ENCODE measurements at regions not wholly inside any gene's neighbourhood (a gene's known extent, or its start where the extent isn't known, plus 50 kb on each side); places are given as distances from the start of the nearest gene placed in this dataset.

- Histone ChIP-seq H3K4me1 (no peaks in the 10 kb centered on the region), H3K36me3 (no peaks in the 10 kb centered on the region), H3K9me3 (no peaks in the 10 kb centered on the region), H3K27me3 (no peaks in the 10 kb centered on the region), H3K4me3 (no peak overlapping the region), H3K27ac (no peak overlapping the region)
- no peak for TF ChIP-seq CTCF (IDR thresholded peaks at IDR 0.05)
- no peak for DNase-seq
- intact Hi-C loops (cut with DNase I; ENCODE audit: low total_unique reads), result no loop called here
These were observed 610.7 kb downstream of the TMEM114 start for GRCh38 chr16:7979448-7980132.

- TF ChIP-seq CTCF (IDR thresholded peaks at IDR 0.05), result no peak
- H3K36me3 ChIP-seq, result no peaks in the 10 kb centered on the region
- H3K4me1 ChIP-seq, result no peaks in the 10 kb centered on the region
- no peak overlapping the region for H3K4me3 ChIP-seq
- H3K27me3 ChIP-seq, result no peaks in the 10 kb centered on the region
- DNase-seq, result no peak
- no peak overlapping the region for H3K27ac ChIP-seq
- no peaks in the 10 kb centered on the region for H3K9me3 ChIP-seq
- intact Hi-C loops (cut with DNase I; ENCODE audit: low total_unique reads), result no loop called here
These were observed 613.7 kb downstream of the TMEM114 start for GRCh38 chr16:7976563-7976962.

GRCh38 chr16:7976125-7976524, 614.2 kb downstream of the TMEM114 start:
- Histone ChIP-seq H3K4me1 (no peaks in the 10 kb centered on the region), H3K36me3 (no peaks in the 10 kb centered on the region), H3K27me3 (no peaks in the 10 kb centered on the region), H3K4me3 (no peak overlapping the region), H3K9me3 (no peaks in the 10 kb centered on the region), H3K27ac (no peak overlapping the region)
- no peak for DNase-seq
- intact Hi-C loops (cut with DNase I; ENCODE audit: low total_unique reads), result no loop called here
- TF ChIP-seq CTCF (IDR thresholded peaks at IDR 0.05), result no peak

- intact Hi-C loops (cut with DNase I; ENCODE audit: low total_unique reads), result no loop called here
- Histone ChIP-seq H3K27ac (no peak overlapping the region), H3K9me3 (no peaks in the 10 kb centered on the region), H3K36me3 (no peaks in the 10 kb centered on the region), H3K27me3 (no peaks in the 10 kb centered on the region), H3K4me3 (no peak overlapping the region), H3K4me1 (no peaks in the 10 kb centered on the region)
- TF ChIP-seq CTCF (IDR thresholded peaks at IDR 0.05), result no peak
- no peak for DNase-seq
These were observed 622.3 kb downstream of the TMEM114 start for GRCh38 chr16:7967996-7968509.

- intact Hi-C loops (cut with DNase I; ENCODE audit: low total_unique reads), result no loop called here
- H3K27me3 ChIP-seq, result no peaks in the 10 kb centered on the region
These were observed 625.6 kb downstream of the TMEM114 start for GRCh38 chr16:7964744-7965143.

More at GRCh38 chr16:7964744-7965143, 625.6 kb downstream of the TMEM114 start:
- TF ChIP-seq CTCF (IDR thresholded peaks at IDR 0.05), result no peak
- DNase-seq, result no peak
- Histone ChIP-seq H3K36me3 (no peaks in the 10 kb centered on the region), H3K4me3 (no peak overlapping the region), H3K9me3 (no peaks in the 10 kb centered on the region), H3K4me1 (no peaks in the 10 kb centered on the region), H3K27ac (no peak overlapping the region)
